ENCODE measurements at regions not wholly inside any gene's neighbourhood (a gene's known extent, or its start where the extent isn't known, plus 50 kb on each side); places are given as distances from the start of the nearest gene placed in this dataset.

DNA sequence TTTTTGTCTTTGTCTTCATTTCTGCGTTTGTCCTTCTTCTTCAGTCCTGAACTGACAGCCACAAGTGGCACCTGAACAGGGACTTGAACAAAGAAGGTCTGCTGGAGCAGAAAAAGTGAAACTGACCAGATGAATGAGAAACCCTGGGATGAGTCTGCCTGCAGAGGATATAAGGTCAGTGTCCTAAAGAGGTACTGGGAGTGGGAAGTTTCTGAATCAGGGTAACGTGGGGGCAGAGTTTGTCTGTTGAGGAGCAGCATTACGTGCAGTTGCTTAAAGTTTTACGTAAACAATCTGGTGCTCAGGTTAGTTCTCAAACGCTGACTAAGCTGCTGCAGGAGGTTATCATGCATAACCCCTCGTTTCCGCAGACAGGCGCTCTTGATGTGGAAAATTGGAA is 2057.6 kb downstream of the TP53TG3F start:
- TF ChIP-seq, protein P1, sequence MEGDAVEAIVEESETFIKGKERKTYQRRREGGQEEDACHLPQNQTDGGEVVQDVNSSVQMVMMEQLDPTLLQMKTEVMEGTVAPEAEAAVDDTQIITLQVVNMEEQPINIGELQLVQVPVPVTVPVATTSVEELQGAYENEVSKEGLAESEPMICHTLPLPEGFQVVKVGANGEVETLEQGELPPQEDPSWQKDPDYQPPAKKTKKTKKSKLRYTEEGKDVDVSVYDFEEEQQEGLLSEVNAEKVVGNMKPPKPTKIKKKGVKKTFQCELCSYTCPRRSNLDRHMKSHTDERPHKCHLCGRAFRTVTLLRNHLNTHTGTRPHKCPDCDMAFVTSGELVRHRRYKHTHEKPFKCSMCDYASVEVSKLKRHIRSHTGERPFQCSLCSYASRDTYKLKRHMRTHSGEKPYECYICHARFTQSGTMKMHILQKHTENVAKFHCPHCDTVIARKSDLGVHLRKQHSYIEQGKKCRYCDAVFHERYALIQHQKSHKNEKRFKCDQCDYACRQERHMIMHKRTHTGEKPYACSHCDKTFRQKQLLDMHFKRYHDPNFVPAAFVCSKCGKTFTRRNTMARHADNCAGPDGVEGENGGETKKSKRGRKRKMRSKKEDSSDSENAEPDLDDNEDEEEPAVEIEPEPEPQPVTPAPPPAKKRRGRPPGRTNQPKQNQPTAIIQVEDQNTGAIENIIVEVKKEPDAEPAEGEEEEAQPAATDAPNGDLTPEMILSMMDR (IDR thresholded peaks at IDR 0.05), result no peak
- no peaks in the 10 kb centered on the region for H3K4me1 ChIP-seq
- no peak for DNase-seq (ENCODE audit: low spot score in 2 of 2)
- no peak overlapping the region for H3K4me3 ChIP-seq
- intact Hi-C loops (cut with DNase I), result no loop called here
- H3K27ac ChIP-seq, result no peak overlapping the region
- no peaks in the 10 kb centered on the region for H3K27me3 ChIP-seq
- no peaks in the 10 kb centered on the region for H3K36me3 ChIP-seq
- no peaks in the 10 kb centered on the region for H3K9me3 ChIP-seq

DNA sequence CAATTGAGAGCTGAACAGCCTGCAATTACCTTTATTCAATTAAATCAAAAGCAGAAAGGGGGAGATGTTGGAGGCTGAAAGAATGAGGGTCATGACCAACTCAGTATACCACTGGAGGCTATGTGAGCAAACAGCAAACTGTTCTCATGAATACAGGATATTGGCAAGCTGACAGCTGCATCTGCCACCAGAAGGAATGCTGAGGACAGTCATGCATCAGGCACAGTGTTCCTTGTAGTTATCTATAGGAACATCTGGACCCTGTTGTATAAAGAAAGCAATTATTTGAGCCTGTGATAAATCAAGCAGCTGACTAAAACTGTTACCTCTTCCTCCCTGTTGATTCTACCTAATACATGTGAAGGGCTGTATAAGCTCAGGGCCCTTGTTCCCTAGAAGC is 2064.6 kb downstream of the TP53TG3F start:
- intact Hi-C loops (cut with DNase I), result no loop called here
- no peak overlapping the region for H3K27ac ChIP-seq
- H3K9me3 ChIP-seq, result no peaks in the 10 kb centered on the region
- no peak for DNase-seq (ENCODE audit: low spot score in 2 of 2)
- H3K4me3 ChIP-seq, result no peak overlapping the region
- no peaks in the 10 kb centered on the region for H3K27me3 ChIP-seq
- H3K4me1 ChIP-seq, result no peaks in the 10 kb centered on the region
- TF ChIP-seq, protein P1 (IDR thresholded peaks at IDR 0.05), result no peak
- no peaks in the 10 kb centered on the region for H3K36me3 ChIP-seq

DNA sequence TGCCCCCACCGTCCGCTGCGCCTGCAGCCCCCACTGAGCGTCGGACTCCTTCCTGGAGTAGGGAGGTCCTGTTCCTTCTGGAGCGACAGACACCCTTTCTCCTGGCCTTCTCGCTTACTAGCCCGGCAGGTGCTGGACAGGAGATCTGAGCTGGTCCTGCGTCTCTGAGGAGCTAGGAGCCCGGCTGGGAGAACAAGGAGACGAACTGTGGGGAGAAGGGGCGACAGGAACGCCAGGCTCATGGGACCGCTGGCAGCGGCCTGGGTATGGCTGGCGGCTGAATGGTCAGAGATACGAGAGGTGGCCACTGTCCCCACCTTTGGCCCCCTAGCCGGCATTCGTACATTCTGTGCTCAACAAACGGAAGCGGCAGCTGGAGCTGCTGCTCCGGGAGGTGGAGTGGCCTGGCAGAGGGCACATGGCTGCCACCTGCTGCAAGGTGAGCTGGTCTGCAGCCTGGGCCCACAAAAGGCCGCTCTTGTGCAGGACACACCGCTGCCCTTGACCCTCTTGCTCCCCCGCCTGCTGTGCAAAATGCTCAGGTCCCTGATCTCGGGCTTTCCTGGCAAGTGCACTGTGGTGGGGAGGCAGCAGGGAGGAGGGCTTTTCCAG is 2066.7 kb downstream of the TP53TG3F start:
- H3K27ac ChIP-seq, result no peak overlapping the region
- no peaks in the 10 kb centered on the region for H3K9me3 ChIP-seq
- H3K36me3 ChIP-seq, result no peaks in the 10 kb centered on the region
- H3K4me1 ChIP-seq, result no peaks in the 10 kb centered on the region
- DNase-seq (ENCODE audit: low spot score in 2 of 2), result no peak
- no peak overlapping the region for H3K4me3 ChIP-seq
- intact Hi-C loops (cut with DNase I), result no loop called here
- TF ChIP-seq, protein P1 (IDR thresholded peaks at IDR 0.05), result no peak
- H3K27me3 ChIP-seq, result no peaks in the 10 kb centered on the region

DNA sequence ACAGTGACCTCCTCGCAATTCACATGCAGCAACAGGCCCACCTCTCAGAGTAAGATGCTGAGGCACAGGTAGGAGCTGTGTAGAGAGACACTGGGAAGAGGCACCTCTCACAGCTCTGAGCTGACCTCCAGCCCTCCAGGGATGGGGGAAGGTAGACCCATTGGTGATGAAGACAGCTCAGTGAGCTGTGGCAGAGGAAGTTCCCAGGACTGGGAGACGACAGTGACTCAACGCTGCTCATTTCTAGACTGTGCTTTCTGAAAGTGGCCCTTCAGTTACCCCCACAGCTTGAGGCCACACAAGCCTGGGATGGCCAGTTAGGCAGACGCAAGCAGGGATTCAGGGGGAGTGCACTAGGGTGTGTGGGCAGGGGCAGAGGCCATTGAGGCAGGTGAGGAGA is 2073.2 kb downstream of the TP53TG3F start:
- Histone ChIP-seq H3K4me3 (no peak overlapping the region), H3K36me3 (no peaks in the 10 kb centered on the region), H3K4me1 (no peaks in the 10 kb centered on the region), H3K9me3 (no peaks in the 10 kb centered on the region), H3K27ac (no peak overlapping the region), H3K27me3 (no peaks in the 10 kb centered on the region)
- intact Hi-C loops (cut with DNase I), result no loop called here
- DNase-seq (ENCODE audit: low spot score in 2 of 2), result no peak
- TF ChIP-seq, protein P1 (IDR thresholded peaks at IDR 0.05), result no peak

DNA sequence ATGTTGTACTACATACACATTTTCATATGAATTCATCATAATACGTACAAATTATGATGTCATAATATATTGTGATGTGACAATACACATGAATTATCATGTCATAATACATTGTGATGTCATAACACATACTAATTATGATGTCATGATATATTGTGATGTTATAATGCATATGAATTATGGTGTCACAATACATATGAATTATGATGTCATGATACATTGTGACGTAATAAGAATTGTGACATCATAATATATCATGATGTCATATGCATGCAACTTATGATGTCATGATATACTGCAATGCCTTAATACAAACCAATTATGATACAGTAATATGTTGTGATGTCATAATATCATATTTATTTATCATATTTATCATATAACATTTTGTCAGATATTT is 2074.3 kb downstream of the TP53TG3F start:
- Histone ChIP-seq H3K36me3 (no peaks in the 10 kb centered on the region), H3K27me3 (no peaks in the 10 kb centered on the region), H3K27ac (no peak overlapping the region), H3K4me1 (no peaks in the 10 kb centered on the region), H3K4me3 (no peak overlapping the region), H3K9me3 (no peaks in the 10 kb centered on the region)
- TF ChIP-seq, protein P1 (IDR thresholded peaks at IDR 0.05), result no peak
- no peak for DNase-seq (ENCODE audit: low spot score in 2 of 2)
- intact Hi-C loops (cut with DNase I), result no loop called here

DNA sequence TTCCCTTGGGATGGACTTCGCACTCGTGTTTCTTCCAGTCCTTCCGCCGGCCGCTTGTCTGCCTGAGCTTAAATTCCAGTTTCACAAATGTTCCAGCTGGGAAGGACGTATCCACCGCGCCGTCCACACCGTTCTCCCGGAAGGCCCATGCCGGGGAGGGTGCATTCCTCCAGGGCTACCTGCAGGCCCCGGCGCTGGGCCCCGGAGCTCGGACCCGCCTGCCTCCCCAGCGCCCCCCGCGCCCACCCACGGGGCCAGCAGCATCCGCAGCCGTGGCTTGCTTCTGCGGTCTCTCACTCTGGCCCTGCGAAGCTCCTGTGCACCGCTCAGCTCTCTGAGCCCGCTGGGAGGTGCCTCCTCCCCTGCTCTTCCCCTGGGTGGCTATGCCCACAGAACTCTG is 2084.1 kb downstream of the TP53TG3F start:
- TF ChIP-seq, protein P1 (IDR thresholded peaks at IDR 0.05), result no peak
- DNase-seq (ENCODE audit: low spot score in 2 of 2), result no peak
- no peak overlapping the region for H3K27ac ChIP-seq
- no peaks in the 10 kb centered on the region for H3K27me3 ChIP-seq
- H3K4me1 ChIP-seq, result no peaks in the 10 kb centered on the region
- peaks cover 0 to 4% of the 10 kb centered on the region in 2 donors for H3K9me3 ChIP-seq
- intact Hi-C loops (cut with DNase I), result no loop called here
- H3K36me3 ChIP-seq, result no peaks in the 10 kb centered on the region
- no peak overlapping the region for H3K4me3 ChIP-seq
